Ascending aorta (tissue), 2 donors: ENCODE measurements at regions not wholly inside any gene's neighbourhood (a gene's known extent, or its start where the extent isn't known, plus 50 kb on each side); places are given as distances from the start of the nearest gene placed in this dataset.

ENCODE experiments used
- DNase-seq, 2 donors: peaks; one replicate each; pipeline ENCODE4 v3.0.0-alpha.2; 2019; ENCODE audit warnings: low spot score in 2 of 2
- H3K27ac ChIP-seq, 2 donors: fragments of 200-600 bp; sonication (generic); one replicate each; pipeline ENCODE4 v1.5.1; 2016 to 2017; ENCODE audit warnings: mild to moderate bottlenecking in 1 of 2
- H3K27me3 ChIP-seq: fragments of 200-600 bp; sonication (generic); one replicate; pipeline ENCODE4 v1.5.1; 2017
- H3K36me3 ChIP-seq, 2 donors: fragments of 200-600 bp; sonication (generic); one replicate each; pipeline ENCODE4 v1.5.1; 2016
- H3K4me1 ChIP-seq, 2 donors: fragments of 200-600 bp; sonication (generic); one replicate each; pipeline ENCODE4 v1.5.1; 2016 to 2017; ENCODE audit warnings: mild to moderate bottlenecking in 1 of 2
- H3K4me3 ChIP-seq, 2 donors: fragments of 200-600 bp; sonication (generic); one replicate each; pipeline ENCODE4 v1.5.1; 2016 to 2017; ENCODE audit warnings: mild to moderate bottlenecking in 1 of 2
- H3K9me3 ChIP-seq, 2 donors: fragments of 200-600 bp; sonication (generic); one replicate each; pipeline ENCODE4 v1.5.1; 2016
- CTCF ChIP-seq, 3 experiments: fragments of 200-600 bp in 2 of 3; fragments of 450-650 bp in 1 of 3; sonication (generic) in 2 of 3; IDR thresholded peaks; one replicate each; pipeline ENCODE4 v1.5.1; 2016 to 2019; ENCODE audit warnings: antibody characterized with exemption in 3 of 3, mild to moderate bottlenecking in 1 of 3, moderate library complexity in 1 of 3
- intact Hi-C: fragments of 100-400 bp; cut with DNase I; formaldehyde crosslinking; loops from one replicate; pipeline ENCODE4 v1.15.1; 2023

DNA sequence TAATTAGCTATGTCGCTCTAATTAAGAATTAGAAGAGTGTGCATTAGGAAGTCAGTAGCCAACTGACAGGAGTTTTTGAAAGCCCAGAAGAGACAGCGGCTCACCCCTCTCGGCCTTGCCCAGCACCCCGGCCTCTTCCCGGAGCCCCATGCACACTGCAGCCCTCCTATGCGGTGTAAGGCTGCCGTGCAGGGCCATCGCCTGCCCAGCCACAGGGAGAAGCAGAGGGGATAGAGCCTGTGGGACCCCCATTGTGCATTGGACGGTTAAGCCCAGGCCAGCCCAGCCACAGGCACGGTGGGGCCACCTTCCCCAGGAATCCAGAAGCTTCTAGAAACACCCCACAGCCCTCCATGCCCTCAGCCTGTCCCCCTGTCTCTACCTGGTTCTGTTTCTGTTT, 569.7 kb upstream of the MKI67 start:
- DNase-seq, result no peak
- H3K4me1 ChIP-seq, result no peaks in the 10 kb centered on the region
- TF ChIP-seq CTCF (IDR thresholded peaks at IDR 0.05), result no peak

GRCh38 chr10:128697437-128697836, 571.2 kb upstream of the MKI67 start:
- DNase-seq, result no peak
- no peak overlapping the region for H3K4me3 ChIP-seq
- no peaks in the 10 kb centered on the region for H3K27me3 ChIP-seq
- intact Hi-C loops, result no loop called here
- H3K27ac ChIP-seq, result no peak overlapping the region
- no peaks in the 10 kb centered on the region for H3K9me3 ChIP-seq
- no peak for TF ChIP-seq CTCF (IDR thresholded peaks at IDR 0.05)
- no peaks in the 10 kb centered on the region for H3K36me3 ChIP-seq
- H3K4me1 ChIP-seq, result no peaks in the 10 kb centered on the region

More for the DNA sequence above, 569.7 kb upstream of the MKI67 start:
- intact Hi-C loops, result no loop called here
- Histone ChIP-seq H3K27ac (no peak overlapping the region), H3K4me3 (no peak overlapping the region), H3K36me3 (no peaks in the 10 kb centered on the region), H3K9me3 (no peaks in the 10 kb centered on the region), H3K27me3 (no peaks in the 10 kb centered on the region)

- no peak overlapping the region for H3K4me3 ChIP-seq
- no peak overlapping the region for H3K27ac ChIP-seq
- intact Hi-C loops, result no loop called here
- H3K36me3 ChIP-seq, result no peaks in the 10 kb centered on the region
- no peaks in the 10 kb centered on the region for H3K27me3 ChIP-seq
- no peaks in the 10 kb centered on the region for H3K9me3 ChIP-seq
- H3K4me1 ChIP-seq, result no peaks in the 10 kb centered on the region
- no peak for DNase-seq
- no peak for TF ChIP-seq CTCF (IDR thresholded peaks at IDR 0.05)
Observed at GRCh38 chr10:128701381-128701780, 575.2 kb upstream of the MKI67 start.

DNA sequence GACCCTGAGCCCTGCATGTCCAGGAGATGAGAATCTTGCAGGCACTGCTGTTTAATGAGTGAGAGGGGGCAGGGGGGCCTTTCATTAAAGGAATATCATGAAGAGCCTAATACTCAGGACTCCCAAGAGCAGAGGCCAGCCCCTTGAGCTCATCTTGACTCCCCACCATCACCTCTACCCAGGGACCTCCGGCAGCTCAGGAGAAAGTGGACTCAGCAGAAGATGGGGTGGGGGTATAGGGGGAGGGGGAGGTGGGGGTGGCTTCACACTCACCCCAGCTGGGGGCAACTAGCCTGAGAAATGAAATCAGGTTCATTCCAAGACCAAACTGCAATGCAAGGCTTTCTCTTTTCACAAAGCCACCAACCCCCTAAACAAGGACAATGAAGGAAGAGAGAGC, 575.6 kb upstream of the MKI67 start:
- DNase-seq, result no peak
- Histone ChIP-seq H3K9me3 (no peaks in the 10 kb centered on the region), H3K27ac (no peak overlapping the region), H3K36me3 (no peaks in the 10 kb centered on the region), H3K4me1 (no peaks in the 10 kb centered on the region), H3K4me3 (no peak overlapping the region), H3K27me3 (no peaks in the 10 kb centered on the region)
- intact Hi-C loops, result no loop called here
- TF ChIP-seq CTCF (IDR thresholded peaks at IDR 0.05), result no peak

- intact Hi-C loops, result no loop called here
- Histone ChIP-seq H3K27me3 (no peaks in the 10 kb centered on the region), H3K9me3 (no peaks in the 10 kb centered on the region)
Observed at GRCh38 chr10:128704716-128705115, 578.5 kb upstream of the MKI67 start.

More at GRCh38 chr10:128704716-128705115, 578.5 kb upstream of the MKI67 start:
- Histone ChIP-seq H3K4me3 (no peak overlapping the region), H3K27ac (no peak overlapping the region), H3K36me3 (no peaks in the 10 kb centered on the region), H3K4me1 (no peaks in the 10 kb centered on the region)
- TF ChIP-seq CTCF (IDR thresholded peaks at IDR 0.05), result no peak
- no peak for DNase-seq
